ENCODE measurements at regions not wholly inside any gene's neighbourhood (a gene's known extent, or its start where the extent isn't known, plus 50 kb on each side); places are given as distances from the start of the nearest gene placed in this dataset.

GRCh38 chr13:84651705-84652104, 769.4 kb upstream of the SLITRK1 start:
- H2AFZ ChIP-seq (ENCODE audit: insufficient read depth, low read depth, low read length, poor library complexity, severe bottlenecking), result no peak overlapping the region
- H3K36me3 ChIP-seq (replicated peaks in 1 of 2; ENCODE audit: control extremely low read depth in 1 of 2, control insufficient read depth in 1 of 2, extremely low read depth in 1 of 2, insufficient read depth in 2 of 2, low read length in 1 of 2), result no peaks in the 10 kb centered on the region
- DNase-seq (no peak), ATAC-seq (ENCODE audit: low read depth) (no peak)
- H3K27me3 ChIP-seq (replicated peaks in 1 of 4; ENCODE audit: control extremely low read depth in 1 of 4, control insufficient read depth in 3 of 4, insufficient read depth in 4 of 4, low read length in 3 of 4), result no peaks in the 10 kb centered on the region
- H3K9ac ChIP-seq (ENCODE audit: low read length), result no peak overlapping the region
- Mint-ChIP-seq H3K4me3 (no peak overlapping the region), H3K27me3 (no peaks in the 10 kb centered on the region), H3K27ac (no peak overlapping the region), H3K9me3 (ENCODE audit: insufficient read depth) (peaks cover 11% of the 10 kb centered on the region), H3K4me1 (no peaks in the 10 kb centered on the region)
- intact Hi-C loops (cut with micrococcal nuclease), result no loop called here
- ChIA-PET POLR2A (no interaction called here), CTCF (no interaction called here)
- TF ChIP-seq EZH2 (IDR thresholded peaks at IDR 0.05; ENCODE audit: borderline replicate concordance, insufficient read depth, low read depth, low read length, poor library complexity, severe bottlenecking), result no peak
- no peaks in the 10 kb centered on the region for H3K79me2 ChIP-seq (ENCODE audit: control insufficient read depth, insufficient read depth, low read length)
- no peak overlapping the region for H3K4me3 ChIP-seq (ENCODE audit: control extremely low read depth in 1 of 5, extremely low read depth in 1 of 5, insufficient read depth in 1 of 5, low read depth in 2 of 5, low read length in 4 of 5)
- H3K9me3 ChIP-seq (ENCODE audit: control extremely low read depth in 1 of 3, control insufficient read depth in 2 of 3, insufficient read depth in 1 of 3, low read length in 2 of 3), result no peaks in the 10 kb centered on the region
- no peak overlapping the region for H3K4me2 ChIP-seq (replicated peaks; ENCODE audit: low read depth, low read length, poor library complexity, severe bottlenecking)
- no peaks in the 10 kb centered on the region for H4K20me1 ChIP-seq (ENCODE audit: control insufficient read depth, insufficient read depth, low read length, poor library complexity, severe bottlenecking)
- H3K27ac ChIP-seq (ENCODE audit: low read length in 2 of 2), result no peak overlapping the region
- H3K4me1 ChIP-seq (ENCODE audit: control insufficient read depth in 2 of 2, insufficient read depth in 2 of 2, low read length in 2 of 2), result no peaks in the 10 kb centered on the region
- WGBS (ENCODE audit: insufficient coverage), result no CpG with 5 or more reads among the region's 3 CpGs

GRCh38 chr13:84651288-84651687, 769.0 kb upstream of the SLITRK1 start:
- H3K27me3 Mint-ChIP-seq, result no peaks in the 10 kb centered on the region
- H3K9ac ChIP-seq (ENCODE audit: low read length), result no peak overlapping the region
- ChIA-PET POLR2A (no interaction called here), CTCF (no interaction called here)
- intact Hi-C loops (cut with micrococcal nuclease), result no loop called here
- no peak for ATAC-seq (ENCODE audit: low read depth)
- H3K4me3 Mint-ChIP-seq, result no peak overlapping the region
- H3K4me2 ChIP-seq (replicated peaks; ENCODE audit: low read depth, low read length, poor library complexity, severe bottlenecking), result no peak overlapping the region
- no peaks in the 10 kb centered on the region for H3K4me1 Mint-ChIP-seq
- H4K20me1 ChIP-seq (ENCODE audit: control insufficient read depth, insufficient read depth, low read length, poor library complexity, severe bottlenecking), result no peaks in the 10 kb centered on the region
- DNase-seq, result no peak
- peaks cover 11% of the 10 kb centered on the region for H3K9me3 Mint-ChIP-seq (ENCODE audit: insufficient read depth)
- WGBS (ENCODE audit: insufficient coverage), result 89% methylated on average over 3 of the region's 5 CpGs
- H3K36me3 ChIP-seq (replicated peaks in 1 of 2; ENCODE audit: control extremely low read depth in 1 of 2, control insufficient read depth in 1 of 2, extremely low read depth in 1 of 2, insufficient read depth in 2 of 2, low read length in 1 of 2), result no peaks in the 10 kb centered on the region
- H3K27ac Mint-ChIP-seq, result no peak overlapping the region
- TF ChIP-seq CTCF (IDR thresholded peaks at IDR 0.05) (no peak), EZH2 (IDR thresholded peaks at IDR 0.05; ENCODE audit: borderline replicate concordance, insufficient read depth, low read depth, low read length, poor library complexity, severe bottlenecking) (no peak)
- no peak overlapping the region for H3K4me3 ChIP-seq (ENCODE audit: control extremely low read depth in 1 of 5, extremely low read depth in 1 of 5, insufficient read depth in 1 of 5, low read depth in 2 of 5, low read length in 4 of 5)
- no peaks in the 10 kb centered on the region for H3K27me3 ChIP-seq (replicated peaks in 1 of 4; ENCODE audit: control extremely low read depth in 1 of 4, control insufficient read depth in 3 of 4, insufficient read depth in 4 of 4, low read length in 3 of 4)
- H3K27ac ChIP-seq (ENCODE audit: low read length in 2 of 2), result no peak overlapping the region
- no peak overlapping the region for H2AFZ ChIP-seq (ENCODE audit: insufficient read depth, low read depth, low read length, poor library complexity, severe bottlenecking)
- no peaks in the 10 kb centered on the region for H3K9me3 ChIP-seq (ENCODE audit: control extremely low read depth in 1 of 3, control insufficient read depth in 2 of 3, insufficient read depth in 1 of 3, low read length in 2 of 3)
- no peaks in the 10 kb centered on the region for H3K79me2 ChIP-seq (ENCODE audit: control insufficient read depth, insufficient read depth, low read length)
- no peaks in the 10 kb centered on the region for H3K4me1 ChIP-seq (ENCODE audit: control insufficient read depth in 2 of 2, insufficient read depth in 2 of 2, low read length in 2 of 2)

Data from B cell (primary cell).